Left renal pelvis (tissue), 4 donors: ENCODE measurements at regions not wholly inside any gene's neighbourhood (a gene's known extent, or its start where the extent isn't known, plus 50 kb on each side); places are given as distances from the start of the nearest gene placed in this dataset.

Experiments
- DNase-seq, 4 donors: peaks; one replicate each; pipeline ENCODE4 v3.0.0-alpha.2; 2013; ENCODE audit warnings: low read depth in 4 of 4, low spot score in 3 of 4

- no peak for DNase-seq
These were observed 58.6 kb upstream of the TJP1 start for GRCh38 chr15:29880886-29881285.

- no peak for DNase-seq
These were observed 58.1 kb upstream of the TJP1 start for GRCh38 chr15:29880341-29880740.

- DNase-seq: no peak
These were observed 52.7 kb upstream of the TJP1 start for GRCh38 chr15:29874977-29875376.

GRCh38 chr15:29873947-29874411, 51.7 kb upstream of the TJP1 start:
- no peak for DNase-seq

GRCh38 chr15:29873264-29873663, 51.0 kb upstream of the TJP1 start:
- DNase-seq: no peak

DNA sequence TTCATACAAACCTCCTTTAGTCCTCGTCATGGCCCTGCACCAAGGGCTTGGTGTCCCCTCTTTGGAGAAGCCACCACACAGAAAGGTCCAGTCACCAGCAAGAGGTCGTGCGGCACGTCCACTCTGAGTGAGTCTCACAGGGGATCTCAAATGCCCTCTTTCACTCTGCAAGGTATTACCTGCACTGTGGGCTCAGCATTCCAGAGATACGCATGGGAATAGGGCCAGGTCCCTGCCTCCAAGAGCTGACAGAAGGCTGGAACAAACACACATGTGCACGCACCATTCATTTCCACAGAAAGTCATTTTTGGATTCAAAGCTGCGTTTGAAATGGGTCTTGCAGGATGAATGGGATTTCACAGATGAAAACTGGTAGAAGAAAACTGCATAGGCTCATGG, 50.4 kb upstream of the TJP1 start:
- no peak for DNase-seq
